Ovary (tissue), 3 donors: ENCODE measurements at regions not wholly inside any gene's neighbourhood (a gene's known extent, or its start where the extent isn't known, plus 50 kb on each side); places are given as distances from the start of the nearest gene placed in this dataset.

ENCODE experiments used
- CTCF ChIP-seq, 3 donors: fragments of 450-650 bp in 2 of 3; fragments of 200-600 bp in 1 of 3; IDR thresholded peaks; one replicate each; pipeline versions ENCODE4 v1.5.1 to v1.8.0; 2016 to 2022; ENCODE audit warnings: antibody characterized with exemption in 3 of 3, mild to moderate bottlenecking in 1 of 3
- POLR2A ChIP-seq: fragments of 450-650 bp; IDR thresholded peaks from one replicate; pipeline ENCODE4 v1.6.1; 2017; ENCODE audit warnings: antibody characterized with exemption, mild to moderate bottlenecking, moderate library complexity
- donor health status: DM: no; HTN: no; CAD: no.

DNA sequence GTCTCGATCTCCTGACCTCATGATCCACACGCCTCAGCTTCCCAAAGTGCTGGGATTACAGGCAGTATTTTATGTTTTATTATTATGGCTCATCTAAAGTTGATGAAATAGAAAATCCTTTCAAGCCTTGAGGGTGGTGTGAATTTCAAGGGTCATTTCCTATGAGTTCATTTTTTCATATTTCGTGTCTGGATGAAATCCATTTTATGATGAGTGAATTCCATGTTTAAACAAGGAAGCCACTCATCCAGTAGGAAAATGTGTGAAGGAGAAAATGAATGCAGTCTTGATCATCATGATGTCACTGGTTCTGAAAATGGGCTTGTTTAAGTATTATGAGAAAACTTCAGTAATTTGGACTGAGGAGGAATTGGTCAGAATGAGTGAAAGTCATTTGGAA is 74.6 kb upstream of the ZSWIM6 start:
- TF ChIP-seq POLR2A (no peak), CTCF (IDR thresholded peaks at IDR 0.05) (no peak)
